Testis (tissue), 2 donors: ENCODE measurements at regions not wholly inside any gene's neighbourhood (a gene's known extent, or its start where the extent isn't known, plus 50 kb on each side); places are given as distances from the start of the nearest gene placed in this dataset.

ENCODE experiments used
- CTCF ChIP-seq, 3 experiments: fragments of 450-650 bp in 2 of 3; fragments of 200-600 bp in 1 of 3; sonication (generic) in 1 of 3; IDR thresholded peaks; one replicate each; pipeline ENCODE4 v1.5.1; 2016 to 2019; ENCODE audit warnings: antibody characterized with exemption in 3 of 3, mild to moderate bottlenecking in 2 of 3, moderate library complexity in 1 of 3
- POLR2A ChIP-seq: fragments of 450-650 bp; IDR thresholded peaks from one replicate; pipeline ENCODE4 v1.6.1; 2017; ENCODE audit warnings: antibody characterized with exemption, mild to moderate bottlenecking, moderate library complexity

GRCh38 chr1:29478879-29479278, 242.6 kb downstream of the PTPRU start:
- TF ChIP-seq CTCF (IDR thresholded peaks at IDR 0.05) (no peak), POLR2A (no peak)
